ENCODE measurements at regions not wholly inside any gene's neighbourhood (a gene's known extent, or its start where the extent isn't known, plus 50 kb on each side); places are given as distances from the start of the nearest gene placed in this dataset.

GRCh38 chr16:17753434-17753833 lies 282.7 kb upstream of the XYLT1 start:
- DNase-seq (ENCODE audit: low read depth, low spot score), result no peak
- Mint-ChIP-seq H3K4me3 (no peak overlapping the region), H3K9me3 (no peaks in the 10 kb centered on the region), H3K4me1 (peaks cover 5% of the 10 kb centered on the region), H3K27ac (ENCODE audit: unreplicated experiment) (no peak overlapping the region), H3K27me3 (ENCODE audit: low read depth) (peaks cover 35% of the 10 kb centered on the region), H3K36me3 (ENCODE audit: low read depth) (no peaks in the 10 kb centered on the region)
- TF ChIP-seq CTCF (conservative IDR thresholded peaks at IDR 0.05), result no peak

- peaks cover 14% of the 10 kb centered on the region for H3K4me1 Mint-ChIP-seq
- no peaks in the 10 kb centered on the region for H3K9me3 Mint-ChIP-seq
- peaks cover 56% of the 10 kb centered on the region for H3K27me3 Mint-ChIP-seq (ENCODE audit: low read depth)
- DNase-seq (ENCODE audit: low read depth, low spot score), result no peak
- H3K36me3 Mint-ChIP-seq (ENCODE audit: low read depth), result no peaks in the 10 kb centered on the region
- no peak overlapping the region for H3K27ac Mint-ChIP-seq (ENCODE audit: unreplicated experiment)
- TF ChIP-seq CTCF (conservative IDR thresholded peaks at IDR 0.05), result no peak
- no peak overlapping the region for H3K4me3 Mint-ChIP-seq
These were observed 278.9 kb upstream of the XYLT1 start for GRCh38 chr16:17749706-17750105.

DNA sequence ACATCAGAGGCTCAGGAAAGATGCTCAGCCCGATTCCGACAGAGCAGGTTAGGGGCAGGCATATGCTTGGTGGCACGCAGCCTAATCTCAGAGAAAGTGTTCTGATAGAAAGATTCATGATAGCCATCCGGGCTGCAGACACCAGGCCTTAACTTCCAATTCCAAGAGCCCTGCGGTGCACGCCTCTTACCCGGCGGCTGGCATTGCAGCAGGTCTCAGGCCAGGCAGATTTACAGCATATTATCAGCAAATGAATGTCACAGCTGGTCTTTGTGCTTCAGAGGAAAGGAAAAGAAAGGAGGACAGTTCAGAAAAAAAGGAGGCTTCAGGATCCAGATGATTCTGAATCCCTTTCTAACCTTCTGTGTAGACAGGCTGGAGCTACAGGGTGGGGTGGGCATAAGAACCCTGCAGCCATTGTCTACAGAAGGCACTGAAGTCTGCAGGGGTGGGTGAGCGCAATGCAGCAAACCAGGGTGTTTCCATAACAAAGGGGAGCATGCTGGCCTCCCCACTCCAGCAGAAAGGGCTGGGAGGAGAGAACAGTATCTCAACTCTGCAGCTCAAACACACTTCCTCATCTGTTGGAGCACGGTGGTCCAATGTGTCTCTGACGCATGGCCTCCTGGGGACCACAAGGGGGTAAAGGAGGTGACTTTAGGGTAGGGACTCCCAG lies 277.4 kb upstream of the XYLT1 start:
- TF ChIP-seq CTCF (conservative IDR thresholded peaks at IDR 0.05), result no peak
- DNase-seq (ENCODE audit: low read depth, low spot score), result no peak

GRCh38 chr16:17747081-17747756 lies 276.5 kb upstream of the XYLT1 start:
- peaks cover 14% of the 10 kb centered on the region for H3K4me1 Mint-ChIP-seq
- H3K4me3 Mint-ChIP-seq, result no peak overlapping the region
- H3K27ac Mint-ChIP-seq (ENCODE audit: unreplicated experiment), result no peak overlapping the region

More for the DNA sequence above, 277.4 kb upstream of the XYLT1 start:
- Mint-ChIP-seq H3K4me1 (peaks cover 14% of the 10 kb centered on the region), H3K9me3 (no peaks in the 10 kb centered on the region), H3K4me3 (no peak overlapping the region), H3K36me3 (ENCODE audit: low read depth) (no peaks in the 10 kb centered on the region), H3K27ac (ENCODE audit: unreplicated experiment) (no peak overlapping the region), H3K27me3 (ENCODE audit: low read depth) (peaks cover 47% of the 10 kb centered on the region)

DNA sequence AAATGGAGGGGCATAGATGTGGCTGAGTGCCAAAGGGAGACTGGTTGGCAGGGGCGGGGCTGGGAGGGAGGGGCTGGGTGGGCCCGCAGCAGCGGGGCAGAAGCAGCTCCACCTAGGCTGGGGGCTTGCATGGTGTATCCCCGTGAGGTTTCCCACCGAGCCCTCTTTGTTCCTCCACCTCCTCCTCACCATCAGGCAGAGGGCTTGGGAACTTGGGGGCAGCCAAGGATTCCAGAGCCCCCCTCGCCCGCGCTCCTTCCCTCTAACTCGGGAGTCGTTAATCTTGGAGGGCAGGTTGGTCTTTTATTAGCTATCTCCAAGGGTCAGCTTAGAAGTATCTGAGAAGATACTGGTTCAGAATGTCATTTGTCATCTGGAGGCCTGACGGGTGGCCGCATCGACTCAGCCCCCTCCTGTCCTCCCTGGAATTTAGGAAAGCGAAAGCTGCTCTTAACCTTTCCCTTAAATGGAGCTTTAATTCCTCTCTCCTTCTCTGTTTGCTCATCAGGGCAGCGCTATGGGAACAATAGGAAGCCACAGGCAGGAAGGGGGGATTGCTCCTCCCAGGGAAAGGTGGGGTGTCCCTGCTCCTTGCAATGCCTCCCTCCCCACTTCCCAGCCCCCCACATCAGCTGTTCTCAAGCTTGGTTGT lies 274.3 kb upstream of the XYLT1 start:
- Mint-ChIP-seq H3K4me3 (no peak overlapping the region), H3K9me3 (no peaks in the 10 kb centered on the region), H3K27me3 (ENCODE audit: low read depth) (peaks cover 45% of the 10 kb centered on the region), H3K27ac (ENCODE audit: unreplicated experiment) (no peak overlapping the region), H3K36me3 (ENCODE audit: low read depth) (no peaks in the 10 kb centered on the region), H3K4me1 (peaks cover 14% of the 10 kb centered on the region)
- no peak for DNase-seq (ENCODE audit: low read depth, low spot score)
- no peak for TF ChIP-seq CTCF (conservative IDR thresholded peaks at IDR 0.05)

More at GRCh38 chr16:17747081-17747756, 276.5 kb upstream of the XYLT1 start:
- no peak for DNase-seq (ENCODE audit: low read depth, low spot score)
- Mint-ChIP-seq H3K36me3 (ENCODE audit: low read depth) (no peaks in the 10 kb centered on the region), H3K27me3 (ENCODE audit: low read depth) (peaks cover 45% of the 10 kb centered on the region), H3K9me3 (no peaks in the 10 kb centered on the region)
- no peak for TF ChIP-seq CTCF (conservative IDR thresholded peaks at IDR 0.05)
